Neural cell (in vitro differentiated cells): ENCODE measurements at regions not wholly inside any gene's neighbourhood (a gene's known extent, or its start where the extent isn't known, plus 50 kb on each side); places are given as distances from the start of the nearest gene placed in this dataset.

Experiments used
- H2AFZ ChIP-seq: fragments of 200-600, 300-800 bp; sonication (generic), shearing (Covaris generic); 2 replicates; pipeline ENCODE4 v1.6.0; 2014; ENCODE audit warnings: low read depth, mild to moderate bottlenecking, antibody characterized with exemption, low read length, moderate library complexity
- H3F3A ChIP-seq: fragments of 200-600 bp; shearing (Covaris generic); 2 replicates; pipeline ENCODE4 v1.6.1; 2016; ENCODE audit warnings: mild to moderate bottlenecking, moderate library complexity, mixed read lengths, antibody characterized with exemption, low read length; ENCODE audit not compliant: insufficient read depth, poor library complexity, severe bottlenecking
- H3K27ac ChIP-seq: fragments of 200-600, 300-800 bp; sonication (generic), shearing (Covaris generic); 2 replicates; pipeline ENCODE4 v1.5.1; 2014; ENCODE audit warnings: mild to moderate bottlenecking, low read length, moderate library complexity
- H3K27me3 ChIP-seq: fragments of 300-800, 200-600 bp; sonication (generic), shearing (Covaris generic); 2 replicates; pipeline ENCODE4 v1.6.0; 2014; ENCODE audit warnings: mild to moderate bottlenecking, low read depth, low read length, moderate library complexity; ENCODE audit not compliant: insufficient read depth
- H3K36me3 ChIP-seq: fragments of 300-800, 200-600 bp; sonication (generic), shearing (Covaris generic); 2 replicates; pipeline ENCODE4 v1.5.1; 2014; ENCODE audit warnings: mild to moderate bottlenecking, antibody characterized with exemption, low read length, moderate library complexity; ENCODE audit not compliant: insufficient read depth
- H3K4me2 ChIP-seq: fragments of 300-800, 200-600 bp; sonication (generic), shearing (Covaris generic); 2 replicates; pipeline ENCODE4 v1.6.0; 2014; ENCODE audit warnings: mild to moderate bottlenecking, low read length
- H3K4me3 ChIP-seq: fragments of 300-800, 200-600 bp; sonication (generic), shearing (Covaris generic); 2 replicates; pipeline ENCODE4 v1.5.1; 2014; ENCODE audit warnings: mild to moderate bottlenecking, low read length, moderate library complexity
- H3K79me2 ChIP-seq: fragments of 200-600 bp; shearing (Covaris generic); replicated peaks from 2 replicates; pipeline ENCODE4 v1.6.0; 2014; ENCODE audit warnings: mild to moderate bottlenecking, low read length, moderate library complexity; ENCODE audit not compliant: insufficient read depth
- H3K9ac ChIP-seq: fragments of 300-800, 200-600 bp; sonication (generic), shearing (Covaris generic); 2 replicates; pipeline ENCODE4 v1.6.1; 2016; ENCODE audit warnings: mild to moderate bottlenecking, low read length, mixed read lengths
- H3K9me2 ChIP-seq: fragments of 200-600 bp; shearing (Covaris generic); 2 replicates; pipeline ENCODE4 v1.6.1; 2016; ENCODE audit warnings: mild to moderate bottlenecking, low read length, mixed read lengths; ENCODE audit not compliant: insufficient read depth
- H3K9me3 ChIP-seq: fragments of 200-600, 300-800 bp; sonication (generic), shearing (Covaris generic); 2 replicates; pipeline ENCODE4 v1.6.1; 2016; ENCODE audit warnings: mild to moderate bottlenecking, mixed run types, low read length, moderate library complexity, mixed read lengths
- H4K20me1 ChIP-seq: fragments of 200-600 bp; shearing (Covaris generic); 2 replicates; pipeline ENCODE4 v1.6.1; 2016; ENCODE audit warnings: mild to moderate bottlenecking, mixed run types; ENCODE audit not compliant: insufficient read depth
- CTCF ChIP-seq: fragments of 450-650 bp; IDR thresholded peaks from 2 replicates; pipeline ENCODE4 v1.5.1; 2014; ENCODE audit warnings: antibody characterized with exemption, mild to moderate bottlenecking, moderate library complexity; ENCODE audit not compliant: poor library complexity, severe bottlenecking
- EP300 ChIP-seq: fragments of 450-650 bp; conservative IDR thresholded peaks from 2 replicates; pipeline ENCODE4 v1.6.1; 2014; ENCODE audit warnings: antibody characterized with exemption, mild to moderate bottlenecking, moderate library complexity; ENCODE audit not compliant: poor library complexity, severe bottlenecking
- EZH2 ChIP-seq: fragments of 200-600, 300-800 bp; shearing (Covaris generic), sonication (generic); IDR thresholded peaks from 2 replicates; pipeline ENCODE4 v1.6.1; 2014; ENCODE audit warnings: antibody characterized with exemption, low read length, borderline replicate concordance, mild to moderate bottlenecking; ENCODE audit not compliant: insufficient read depth, poor library complexity, severe bottlenecking
- MXI1 ChIP-seq: fragments of 450-650 bp; conservative IDR thresholded peaks from 2 replicates; pipeline ENCODE4 v1.6.1; 2014; ENCODE audit warnings: antibody characterized with exemption, mild to moderate bottlenecking; ENCODE audit not compliant: poor library complexity, severe bottlenecking
- POLR2AphosphoS5 ChIP-seq: IDR thresholded peaks from 2 replicates; pipeline ENCODE4 v1.6.1; 2012
- RAD21 ChIP-seq: fragments of 450-650 bp; conservative IDR thresholded peaks from 2 replicates; pipeline ENCODE4 v1.6.1; 2014; ENCODE audit warnings: antibody characterized with exemption, mild to moderate bottlenecking, moderate library complexity
- REST ChIP-seq: IDR thresholded peaks from 2 replicates; pipeline ENCODE4 v1.6.1; 2012; ENCODE audit warnings: borderline replicate concordance
- SMC3 ChIP-seq: fragments of 450-650 bp; conservative IDR thresholded peaks from 2 replicates; pipeline ENCODE4 v1.6.1; 2014; ENCODE audit warnings: antibody characterized with exemption, mild to moderate bottlenecking, moderate library complexity; ENCODE audit not compliant: poor library complexity
- TAF1 ChIP-seq: IDR thresholded peaks from 2 replicates; pipeline ENCODE4 v1.6.1; 2012; ENCODE audit warnings: low read depth

- H3K27me3 ChIP-seq, result no peaks in the 10 kb centered on the region
- no peaks in the 10 kb centered on the region for H3F3A ChIP-seq
- TF ChIP-seq TAF1 (no peak), POLR2AphosphoS5 (no peak), MXI1 (no peak), CTCF (no peak), EZH2 (no peak), RAD21 (no peak), EP300 (no peak), REST (no peak), SMC3 (no peak)
Observed at GRCh38 chr20:23217023-23217422, 130.9 kb upstream of the CD93 start.

GRCh38 chr20:23215344-23215995, 129.3 kb upstream of the CD93 start:
- no peaks in the 10 kb centered on the region for H3K9me3 ChIP-seq
- no peaks in the 10 kb centered on the region for H3F3A ChIP-seq
- H4K20me1 ChIP-seq, result no peaks in the 10 kb centered on the region
- TF ChIP-seq REST, result no peak
- TF ChIP-seq CTCF, result no peak
- no peak for TF ChIP-seq EZH2
- no peak for TF ChIP-seq MXI1
- TF ChIP-seq TAF1, result no peak
- TF ChIP-seq EP300, result no peak
- TF ChIP-seq RAD21, result no peak
- no peak for TF ChIP-seq POLR2AphosphoS5
- TF ChIP-seq SMC3, result no peak
- H3K4me3 ChIP-seq, result no peak overlapping the region
- no peak overlapping the region for H3K27ac ChIP-seq
- no peak overlapping the region for H3K4me2 ChIP-seq
- H3K9me2 ChIP-seq, result no peaks in the 10 kb centered on the region
- no peaks in the 10 kb centered on the region for H3K36me3 ChIP-seq
- H3K79me2 ChIP-seq, result no peaks in the 10 kb centered on the region
- H3K9ac ChIP-seq, result no peak overlapping the region
- no peaks in the 10 kb centered on the region for H3K27me3 ChIP-seq
- H2AFZ ChIP-seq, result no peak overlapping the region

More at GRCh38 chr20:23217023-23217422, 130.9 kb upstream of the CD93 start:
- Histone ChIP-seq H3K79me2 (no peaks in the 10 kb centered on the region), H3K27ac (no peak overlapping the region), H3K9me2 (no peaks in the 10 kb centered on the region), H3K36me3 (no peaks in the 10 kb centered on the region), H3K4me2 (no peak overlapping the region), H3K9ac (no peak overlapping the region), H3K9me3 (no peaks in the 10 kb centered on the region), H3K4me3 (no peak overlapping the region), H4K20me1 (no peaks in the 10 kb centered on the region), H2AFZ (no peak overlapping the region)
